IMR-90 (cell line): ENCODE measurements at regions not wholly inside any gene's neighbourhood (a gene's known extent, or its start where the extent isn't known, plus 50 kb on each side); places are given as distances from the start of the nearest gene placed in this dataset.

Source experiments
- ATAC-seq: fragments of 200-7000 bp; cut with Tn5 transposase; 2 replicates; pipeline ENCODE4 v1.9.1; 2020; ENCODE audit warnings: low read depth, mild to moderate bottlenecking, moderate library complexity
- BruUV-seq: library from RNA; stranded (reverse); fragments of 400-500 nt; replicated peaks from 2 replicates; lab custom pipeline; 2021; lab: Mats Ljungman, UMichigan
- CTCF ChIA-PET: fragments of 300-600 bp; formaldehyde crosslinking; extraction: SDS; loops from one replicate; lab custom pipeline; 2021; ENCODE audit warnings: antibody characterized with exemption; lab: Yijun Ruan, JAX
- POLR2A ChIA-PET: fragments of 300-600 bp; sonication (Branson Sonifier 250); formaldehyde crosslinking; loops from one replicate; lab custom pipeline; 2022; ENCODE audit warnings: antibody characterized with exemption; ENCODE audit not compliant: unreplicated experiment; lab: Charles Lee
- DNase-seq: peaks from one replicate; pipeline ENCODE4 v3.0.0; 2013
- H2AFZ ChIP-seq: replicated peaks from 2 replicates; pipeline ENCODE3; 2013; ENCODE audit warnings: low read length, mild to moderate bottlenecking; ENCODE audit not compliant: poor library complexity
- H2AK5ac ChIP-seq: 2 replicates; pipeline ENCODE4 v1.6.1; 2013; ENCODE audit warnings: low read depth, low read length, inconsistent platforms
- H2AK9ac ChIP-seq: replicated peaks from 2 replicates; pipeline ENCODE3; 2013; ENCODE audit warnings: mild to moderate bottlenecking, low read depth, low read length, moderate library complexity; ENCODE audit not compliant: poor library complexity
- H2BK120ac ChIP-seq: 2 replicates; pipeline ENCODE4 v1.6.1; 2013; ENCODE audit warnings: low read depth, low read length, inconsistent platforms
- H2BK15ac ChIP-seq: 3 replicates; pipeline ENCODE4 v1.6.1; 2013; ENCODE audit warnings: low read depth, low read length, inconsistent platforms
- H2BK20ac ChIP-seq: 2 replicates; pipeline ENCODE4 v1.6.1; 2013; ENCODE audit warnings: low read depth, mild to moderate bottlenecking, inconsistent platforms, low read length, moderate library complexity
- H2BK5ac ChIP-seq: 2 replicates; pipeline ENCODE4 v1.6.1; 2013; ENCODE audit warnings: mild to moderate bottlenecking, low read depth, low read length, inconsistent platforms; ENCODE audit not compliant: poor library complexity, severe bottlenecking
- H3K14ac ChIP-seq: replicated peaks from 2 replicates; pipeline ENCODE4 v1.6.1; 2013; ENCODE audit warnings: low read depth, low read length, inconsistent platforms
- H3K18ac ChIP-seq: 2 replicates; pipeline ENCODE4 v1.6.1; 2013; ENCODE audit warnings: low read depth, low read length, control low read depth
- H3K23ac ChIP-seq: 2 replicates; pipeline ENCODE4 v1.6.1; 2013; ENCODE audit warnings: low read depth, low read length, inconsistent platforms
- H3K27ac ChIP-seq: 2 replicates; pipeline ENCODE4 v1.5.1; 2013; ENCODE audit warnings: mild to moderate bottlenecking, control low read depth, low read length; ENCODE audit not compliant: insufficient read depth
- H3K27me3 ChIP-seq: 2 replicates; pipeline ENCODE4 v1.6.1; 2013; ENCODE audit warnings: low read length; ENCODE audit not compliant: control insufficient read depth, insufficient read depth
- H3K36me3 ChIP-seq: 2 replicates; pipeline ENCODE4 v1.6.1; 2013; ENCODE audit warnings: low read length, mixed read lengths; ENCODE audit not compliant: control insufficient read depth, insufficient read depth
- H3K4ac ChIP-seq: 2 replicates; pipeline ENCODE4 v1.6.1; 2013; ENCODE audit warnings: low read depth, low read length, inconsistent platforms
- H3K4me1 ChIP-seq: 2 replicates; pipeline ENCODE4 v1.6.1; 2013; ENCODE audit warnings: low read length, mixed read lengths; ENCODE audit not compliant: control insufficient read depth, insufficient read depth
- H3K4me2 ChIP-seq: 2 replicates; pipeline ENCODE4 v1.6.1; 2013; ENCODE audit warnings: low read depth, mild to moderate bottlenecking, control low read depth, low read length, moderate library complexity
- H3K4me3 ChIP-seq: 2 replicates; pipeline ENCODE4 v1.5.1; 2013; ENCODE audit warnings: low read depth, mild to moderate bottlenecking, control low read depth, low read length, moderate library complexity; ENCODE audit not compliant: insufficient read depth
- H3K56ac ChIP-seq: 2 replicates; pipeline ENCODE4 v1.6.1; 2013; ENCODE audit warnings: low read length, inconsistent platforms; ENCODE audit not compliant: insufficient read depth; ENCODE audit errors: extremely low read depth
- H3K79me1 ChIP-seq, 2 experiments: 2 replicates each; pipeline ENCODE4 v1.6.1; 2013; ENCODE audit warnings: low read length in 2 of 2, inconsistent platforms in 1 of 2, low read depth in 1 of 2
- H3K9ac ChIP-seq: 2 replicates; pipeline ENCODE4 v1.6.1; 2013; ENCODE audit warnings: low read depth, low read length, control low read depth
- H3K9me1 ChIP-seq: 2 replicates; pipeline ENCODE4 v1.6.1; 2013; ENCODE audit warnings: low read length, inconsistent platforms; ENCODE audit not compliant: insufficient read depth
- H3K9me3 ChIP-seq: 2 replicates; pipeline ENCODE4 v1.6.1; 2013; ENCODE audit warnings: low read length; ENCODE audit not compliant: control insufficient read depth, insufficient read depth
- H4K20me1 ChIP-seq: 2 replicates; pipeline ENCODE4 v1.6.1; 2013; ENCODE audit warnings: low read length, inconsistent platforms; ENCODE audit not compliant: insufficient read depth
- H4K5ac ChIP-seq: 2 replicates; pipeline ENCODE4 v1.6.1; 2013; ENCODE audit warnings: mild to moderate bottlenecking, low read depth, low read length, control low read depth
- H4K8ac ChIP-seq, 2 experiments: 2 replicates each; pipeline ENCODE4 v1.6.1; 2013; ENCODE audit warnings: low read depth in 2 of 2, low read length in 2 of 2, control low read depth in 1 of 2, inconsistent platforms in 1 of 2
- H4K91ac ChIP-seq: 2 replicates; pipeline ENCODE4 v1.6.1; 2013; ENCODE audit warnings: low read depth, low read length, inconsistent platforms; ENCODE audit not compliant: insufficient read depth
- CEBPB ChIP-seq: IDR thresholded peaks from 2 replicates; pipeline ENCODE4 v1.6.1; 2012; ENCODE audit warnings: low read depth, low read length, improper control_type of control experiment
- CHD1 ChIP-seq: IDR thresholded peaks from 2 replicates; pipeline ENCODE4 v1.6.1; 2012; ENCODE audit warnings: low read depth, low read length, improper control_type of control experiment
- ELK1 ChIP-seq: fragments of 150-350 bp; IDR thresholded peaks from 2 replicates; pipeline ENCODE4 v1.6.1; 2016; ENCODE audit warnings: low read depth, mild to moderate bottlenecking, low read length, moderate library complexity, borderline replicate concordance
- MAFK ChIP-seq: IDR thresholded peaks from 2 replicates; pipeline ENCODE4 v1.6.1; 2012; ENCODE audit warnings: low read depth, low read length, improper control_type of control experiment
- MAZ ChIP-seq: IDR thresholded peaks from 2 replicates; pipeline ENCODE4 v1.6.1; 2012; ENCODE audit warnings: low read depth, mild to moderate bottlenecking, low read length, improper control_type of control experiment, moderate library complexity, borderline replicate concordance
- MXI1 ChIP-seq: IDR thresholded peaks from 2 replicates; pipeline ENCODE4 v1.6.1; 2012; ENCODE audit warnings: low read depth, mild to moderate bottlenecking, low read length, moderate library complexity, borderline replicate concordance
- NFE2L2 ChIP-seq: fragments of 150-350 bp; IDR thresholded peaks from 2 replicates; pipeline ENCODE4 v1.6.1; 2016; ENCODE audit warnings: low read depth, mild to moderate bottlenecking, low read length
- RAD21 ChIP-seq: IDR thresholded peaks from 2 replicates; pipeline ENCODE4 v1.6.1; 2012; ENCODE audit warnings: low read length, improper control_type of control experiment
- RCOR1 ChIP-seq: IDR thresholded peaks from 2 replicates; pipeline ENCODE4 v1.6.1; 2012; ENCODE audit warnings: mild to moderate bottlenecking, low read length, improper control_type of control experiment; ENCODE audit not compliant: insufficient replicate concordance
- RFX5 ChIP-seq: IDR thresholded peaks from 2 replicates; pipeline ENCODE4 v1.8.0; 2012; ENCODE audit warnings: low read depth, mild to moderate bottlenecking, low read length, moderate library complexity
- WGBS, 2 experiments: methylation state at CpG; one replicate each; pipeline versions ENCODE4 v1.1.5 to v1.1.7; 2013; ENCODE audit warnings: missing lambda C conversion rate in 2 of 2; ENCODE audit not compliant: insufficient read length in 1 of 2; ENCODE audit errors: extremely low coverage in 2 of 2; 5-methylcytosine and 5-hydroxymethylcytosine counted together
- dilution Hi-C: fragments of 300-500 bp; cut with HindIII; formaldehyde crosslinking; loops from one replicate; pipeline ENCODE4 v1.14.3; 2018; ENCODE audit warnings: low sequenced_read_pairs; ENCODE audit not compliant: unreplicated experiment
- in situ Hi-C: fragments of 300-500 bp; cut with MboI; formaldehyde crosslinking; loops from 3 replicates; pipeline ENCODE4 v1.14.3; 2019; ENCODE audit warnings: low sequenced_read_pairs, inconsistent platforms, mixed read lengths
- intact Hi-C: fragments of 100-400 bp; cut with micrococcal nuclease; formaldehyde crosslinking; loops from 2 replicates; pipeline ENCODE4 v1.10.0; 2022
- TF ChIP-seq, protein P1 (sequence below): fragments of 150-350 bp; IDR thresholded peaks from 2 replicates; pipeline ENCODE4 v1.6.1; 2017; ENCODE audit warnings: mild to moderate bottlenecking, antibody characterized with exemption, low read length, low read depth
- TF ChIP-seq, protein P2 (sequence below): conservative IDR thresholded peaks from 2 replicates; pipeline ENCODE4 v1.5.1; 2012; ENCODE audit warnings: mild to moderate bottlenecking, low read depth, low read length, improper control_type of control experiment

- no peak overlapping the region for H2AFZ ChIP-seq
- intact Hi-C loops, result no loop called here
- dilution Hi-C loops, result no loop called here
- no peak overlapping the region for H3K9ac ChIP-seq
- no peaks in the 10 kb centered on the region for H3K9me3 ChIP-seq
- H3K18ac ChIP-seq, result no peak overlapping the region
- no peak overlapping the region for H4K91ac ChIP-seq
- no peaks in the 10 kb centered on the region for H3K79me1 ChIP-seq
- ChIA-PET POLR2A (no interaction called here), CTCF (no interaction called here)
- no TSS peak for BruUV-seq
- H2BK5ac ChIP-seq, result no peak overlapping the region
- no peak overlapping the region for H3K4me3 ChIP-seq
- ATAC-seq (no peak), DNase-seq (no peak)
- no peak overlapping the region for H2BK120ac ChIP-seq
- H3K4me2 ChIP-seq, result no peak overlapping the region
- H2BK15ac ChIP-seq, result no peak overlapping the region
- H4K20me1 ChIP-seq, result no peaks in the 10 kb centered on the region
- TF ChIP-seq, protein P1, sequence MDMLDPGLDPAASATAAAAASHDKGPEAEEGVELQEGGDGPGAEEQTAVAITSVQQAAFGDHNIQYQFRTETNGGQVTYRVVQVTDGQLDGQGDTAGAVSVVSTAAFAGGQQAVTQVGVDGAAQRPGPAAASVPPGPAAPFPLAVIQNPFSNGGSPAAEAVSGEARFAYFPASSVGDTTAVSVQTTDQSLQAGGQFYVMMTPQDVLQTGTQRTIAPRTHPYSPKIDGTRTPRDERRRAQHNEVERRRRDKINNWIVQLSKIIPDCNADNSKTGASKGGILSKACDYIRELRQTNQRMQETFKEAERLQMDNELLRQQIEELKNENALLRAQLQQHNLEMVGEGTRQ, result no peak
- TF ChIP-seq ELK1 (no peak), MAFK (no peak), RFX5 (no peak), RCOR1 (no peak), MXI1 (no peak), CHD1 (no peak), CEBPB (no peak), MAZ (no peak), NFE2L2 (no peak), RAD21 (no peak)
- TF ChIP-seq, protein P2, sequence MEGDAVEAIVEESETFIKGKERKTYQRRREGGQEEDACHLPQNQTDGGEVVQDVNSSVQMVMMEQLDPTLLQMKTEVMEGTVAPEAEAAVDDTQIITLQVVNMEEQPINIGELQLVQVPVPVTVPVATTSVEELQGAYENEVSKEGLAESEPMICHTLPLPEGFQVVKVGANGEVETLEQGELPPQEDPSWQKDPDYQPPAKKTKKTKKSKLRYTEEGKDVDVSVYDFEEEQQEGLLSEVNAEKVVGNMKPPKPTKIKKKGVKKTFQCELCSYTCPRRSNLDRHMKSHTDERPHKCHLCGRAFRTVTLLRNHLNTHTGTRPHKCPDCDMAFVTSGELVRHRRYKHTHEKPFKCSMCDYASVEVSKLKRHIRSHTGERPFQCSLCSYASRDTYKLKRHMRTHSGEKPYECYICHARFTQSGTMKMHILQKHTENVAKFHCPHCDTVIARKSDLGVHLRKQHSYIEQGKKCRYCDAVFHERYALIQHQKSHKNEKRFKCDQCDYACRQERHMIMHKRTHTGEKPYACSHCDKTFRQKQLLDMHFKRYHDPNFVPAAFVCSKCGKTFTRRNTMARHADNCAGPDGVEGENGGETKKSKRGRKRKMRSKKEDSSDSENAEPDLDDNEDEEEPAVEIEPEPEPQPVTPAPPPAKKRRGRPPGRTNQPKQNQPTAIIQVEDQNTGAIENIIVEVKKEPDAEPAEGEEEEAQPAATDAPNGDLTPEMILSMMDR, result no peak
- H3K4me1 ChIP-seq, result no peaks in the 10 kb centered on the region
- no peak overlapping the region for H3K27ac ChIP-seq
- H3K9me1 ChIP-seq, result no peaks in the 10 kb centered on the region
- no peaks in the 10 kb centered on the region for H3K27me3 ChIP-seq
- no peak overlapping the region for H2BK20ac ChIP-seq
- H3K14ac ChIP-seq, result no peak overlapping the region
- H3K23ac ChIP-seq, result no peak overlapping the region
- in situ Hi-C loops, result no loop called here
- H2AK9ac ChIP-seq, result no peak overlapping the region
- no peak overlapping the region for H3K56ac ChIP-seq
- H4K8ac ChIP-seq, result no peak overlapping the region
- H2AK5ac ChIP-seq, result no peak overlapping the region
- H4K5ac ChIP-seq, result no peak overlapping the region
- no peak overlapping the region for H3K4ac ChIP-seq
- WGBS, 2 experiments, result no CpG with 5 or more reads among the region's 3 CpGs
- no peaks in the 10 kb centered on the region for H3K36me3 ChIP-seq
Measured at GRCh38 chr2:146467425-146467824, 1377.4 kb upstream of the ACVR2A start.
